Suprapubic skin (tissue), 4 donors: ENCODE measurements at regions not wholly inside any gene's neighbourhood (a gene's known extent, or its start where the extent isn't known, plus 50 kb on each side); places are given as distances from the start of the nearest gene placed in this dataset.

Experiments
- DNase-seq, 2 donors: peaks; one replicate each; pipeline ENCODE4 v3.0.0-alpha.2; 2019; ENCODE audit warnings: low spot score in 2 of 2
- H3K27ac ChIP-seq: fragments of 200-600 bp; sonication (generic); one replicate; pipeline ENCODE4 v1.5.1; 2019
- H3K27me3 ChIP-seq: fragments of 200-600 bp; sonication (generic); one replicate; pipeline ENCODE4 v1.5.1; 2019
- H3K36me3 ChIP-seq: fragments of 200-600 bp; sonication (generic); one replicate; pipeline ENCODE4 v1.5.1; 2019
- H3K4me1 ChIP-seq: fragments of 200-600 bp; sonication (generic); one replicate; pipeline ENCODE4 v1.5.1; 2019
- H3K4me3 ChIP-seq: fragments of 200-600 bp; sonication (generic); one replicate; pipeline ENCODE4 v1.5.1; 2019; ENCODE audit warnings: mild to moderate bottlenecking
- H3K9me3 ChIP-seq: fragments of 200-600 bp; sonication (generic); one replicate; pipeline ENCODE4 v1.5.1; 2019
- EP300 ChIP-seq: sonication (generic); formaldehyde crosslinking; IDR thresholded peaks from one replicate; pipeline ENCODE4 v1.6.1; 2017; ENCODE audit warnings: antibody characterized with exemption
- POLR2A ChIP-seq, 2 donors: fragments of 450-650 bp; IDR thresholded peaks; one replicate each; pipeline ENCODE4 v1.6.1; 2017; ENCODE audit warnings: antibody characterized with exemption in 2 of 2, mild to moderate bottlenecking in 2 of 2, moderate library complexity in 2 of 2
- POLR2AphosphoS5 ChIP-seq, 3 donors: sonication (generic); formaldehyde crosslinking; IDR thresholded peaks; one replicate each; pipeline ENCODE4 v1.6.1; 2017; ENCODE audit warnings: antibody characterized with exemption in 3 of 3
- WGBS: methylation state at CpG from one replicate; pipeline ENCODE4 v1.1.5; 2018; 5-methylcytosine and 5-hydroxymethylcytosine counted together
- TF ChIP-seq, protein P1 (sequence below), 2 donors: fragments of 200-600 bp in 1 of 2; fragments of 450-650 bp in 1 of 2; sonication (generic) in 1 of 2; IDR thresholded peaks; one replicate each; pipeline ENCODE4 v1.5.1; 2016 to 2019; ENCODE audit warnings: antibody characterized with exemption in 2 of 2, mild to moderate bottlenecking in 1 of 2, moderate library complexity in 1 of 2

DNA sequence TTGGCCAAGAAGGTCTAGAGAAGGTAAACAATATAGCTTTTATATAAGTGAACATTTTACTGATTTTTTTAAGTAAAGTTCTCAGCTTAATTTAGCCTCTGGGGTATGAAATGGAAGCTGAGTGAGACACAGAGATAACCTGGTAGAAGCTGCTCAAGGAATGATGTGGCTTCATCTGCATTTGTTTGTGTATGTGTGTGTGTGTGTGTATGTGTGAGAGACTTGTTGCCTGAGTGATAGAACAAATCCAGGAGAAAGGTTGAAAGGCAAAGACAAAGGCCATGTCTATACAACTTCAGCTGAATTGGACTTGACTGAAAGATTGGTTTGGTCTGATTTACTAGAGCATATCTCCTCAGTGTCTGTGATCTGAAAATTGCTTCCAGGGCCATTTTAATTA, 63.6 kb downstream of the PCDH7 start:
- no peak overlapping the region for H3K4me3 ChIP-seq

DNA sequence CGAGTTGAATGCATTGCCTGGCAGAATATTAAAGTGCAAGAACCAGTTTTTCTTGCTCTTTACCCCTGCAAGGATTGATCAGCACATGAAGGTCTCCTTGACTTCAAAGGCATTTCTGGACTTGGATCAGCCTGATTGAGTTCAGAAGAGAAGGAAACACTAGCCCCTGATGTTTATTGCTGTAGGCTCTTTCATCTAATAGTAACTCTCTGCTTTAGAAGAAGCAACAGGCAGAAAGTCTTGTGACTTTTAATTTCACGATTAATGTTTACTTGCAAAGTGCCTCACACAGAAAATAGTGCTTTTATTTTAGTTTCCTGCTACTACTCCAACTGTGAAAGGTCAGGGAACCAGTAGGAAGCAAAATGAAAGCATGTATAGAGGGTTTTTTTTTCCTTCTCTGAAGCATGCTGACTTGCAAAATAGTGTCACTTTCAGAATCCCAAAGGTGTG, 69.1 kb downstream of the PCDH7 start:
- no peak for TF ChIP-seq EP300
- TF ChIP-seq POLR2AphosphoS5 (IDR thresholded peaks at IDR 0.05): no peak
- TF ChIP-seq, protein P1, sequence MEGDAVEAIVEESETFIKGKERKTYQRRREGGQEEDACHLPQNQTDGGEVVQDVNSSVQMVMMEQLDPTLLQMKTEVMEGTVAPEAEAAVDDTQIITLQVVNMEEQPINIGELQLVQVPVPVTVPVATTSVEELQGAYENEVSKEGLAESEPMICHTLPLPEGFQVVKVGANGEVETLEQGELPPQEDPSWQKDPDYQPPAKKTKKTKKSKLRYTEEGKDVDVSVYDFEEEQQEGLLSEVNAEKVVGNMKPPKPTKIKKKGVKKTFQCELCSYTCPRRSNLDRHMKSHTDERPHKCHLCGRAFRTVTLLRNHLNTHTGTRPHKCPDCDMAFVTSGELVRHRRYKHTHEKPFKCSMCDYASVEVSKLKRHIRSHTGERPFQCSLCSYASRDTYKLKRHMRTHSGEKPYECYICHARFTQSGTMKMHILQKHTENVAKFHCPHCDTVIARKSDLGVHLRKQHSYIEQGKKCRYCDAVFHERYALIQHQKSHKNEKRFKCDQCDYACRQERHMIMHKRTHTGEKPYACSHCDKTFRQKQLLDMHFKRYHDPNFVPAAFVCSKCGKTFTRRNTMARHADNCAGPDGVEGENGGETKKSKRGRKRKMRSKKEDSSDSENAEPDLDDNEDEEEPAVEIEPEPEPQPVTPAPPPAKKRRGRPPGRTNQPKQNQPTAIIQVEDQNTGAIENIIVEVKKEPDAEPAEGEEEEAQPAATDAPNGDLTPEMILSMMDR (IDR thresholded peaks at IDR 0.05): no peak
- no peak for TF ChIP-seq POLR2A (IDR thresholded peaks at IDR 0.05)
- DNase-seq: no peak
- Histone ChIP-seq H3K27me3 (no peaks in the 10 kb centered on the region), H3K4me1 (peaks cover 10% of the 10 kb centered on the region), H3K4me3 (no peak overlapping the region), H3K36me3 (no peaks in the 10 kb centered on the region), H3K9me3 (no peaks in the 10 kb centered on the region), H3K27ac (no peak overlapping the region)
- WGBS: 10% methylated on average over 2 of the region's 2 CpGs

More for the DNA sequence above, 63.6 kb downstream of the PCDH7 start:
- Histone ChIP-seq H3K4me1 (peaks cover 2% of the 10 kb centered on the region), H3K27me3 (no peaks in the 10 kb centered on the region), H3K27ac (no peak overlapping the region), H3K36me3 (no peaks in the 10 kb centered on the region), H3K9me3 (no peaks in the 10 kb centered on the region)
- no peak for TF ChIP-seq POLR2AphosphoS5 (IDR thresholded peaks at IDR 0.05)
- TF ChIP-seq, protein P1 (IDR thresholded peaks at IDR 0.05): no peak
- no peak for TF ChIP-seq POLR2A (IDR thresholded peaks at IDR 0.05)
- no peak for TF ChIP-seq EP300
- DNase-seq: no peak

DNA sequence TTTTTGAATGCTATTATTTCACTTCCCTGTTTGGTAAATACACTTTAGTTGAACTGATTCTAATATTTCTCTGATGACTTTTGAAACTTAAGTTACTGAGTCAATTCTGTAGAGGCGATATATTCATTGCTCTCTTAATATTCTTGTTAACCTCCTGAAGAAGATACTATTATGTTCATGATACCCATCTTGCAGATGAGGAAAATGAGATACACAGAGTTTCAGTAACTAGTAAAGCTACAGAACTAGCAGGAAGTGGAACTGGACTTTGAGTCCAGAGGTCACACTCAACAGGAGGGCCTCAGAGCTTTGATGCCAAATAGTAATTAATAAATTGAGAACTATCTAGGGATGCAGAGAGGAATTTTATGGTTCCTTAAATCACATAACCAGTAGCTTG, 70.0 kb downstream of the PCDH7 start:
- no peaks in the 10 kb centered on the region for H3K36me3 ChIP-seq
- H3K27ac ChIP-seq: no peak overlapping the region
- no peak overlapping the region for H3K4me3 ChIP-seq
- 94% methylated on average over 1 of the region's 1 CpG for WGBS
- DNase-seq: no peak
- TF ChIP-seq POLR2A (IDR thresholded peaks at IDR 0.05) (no peak), POLR2AphosphoS5 (IDR thresholded peaks at IDR 0.05) (no peak), EP300 (no peak)
- TF ChIP-seq, protein P1 (IDR thresholded peaks at IDR 0.05): no peak
- H3K9me3 ChIP-seq: no peaks in the 10 kb centered on the region
- peaks cover 10% of the 10 kb centered on the region for H3K4me1 ChIP-seq
- no peaks in the 10 kb centered on the region for H3K27me3 ChIP-seq

DNA sequence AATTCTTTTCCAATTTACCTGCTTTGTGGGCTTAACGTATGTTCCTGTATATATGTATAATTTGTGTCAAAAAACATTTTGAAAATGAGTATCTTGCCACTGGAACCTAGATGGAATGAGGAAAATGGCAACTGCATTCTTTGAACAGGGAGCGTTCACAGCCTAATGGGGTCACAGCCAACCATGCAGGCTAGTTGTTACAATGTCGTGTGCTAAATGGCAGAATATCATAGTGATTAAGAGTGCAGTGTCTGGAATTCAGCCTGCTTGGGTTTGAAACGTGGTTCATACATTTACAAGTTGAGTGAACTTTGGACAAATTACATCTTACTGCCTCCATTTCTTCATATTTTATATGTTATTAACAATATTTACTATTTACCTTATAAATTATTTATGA, 70.8 kb downstream of the PCDH7 start:
- no peak for DNase-seq
- Histone ChIP-seq H3K4me1 (peaks cover 10% of the 10 kb centered on the region), H3K4me3 (no peak overlapping the region), H3K36me3 (no peaks in the 10 kb centered on the region), H3K27me3 (no peaks in the 10 kb centered on the region), H3K9me3 (no peaks in the 10 kb centered on the region), H3K27ac (no peak overlapping the region)
- 88% methylated on average over 4 of the region's 4 CpGs for WGBS
- TF ChIP-seq EP300: no peak

DNA sequence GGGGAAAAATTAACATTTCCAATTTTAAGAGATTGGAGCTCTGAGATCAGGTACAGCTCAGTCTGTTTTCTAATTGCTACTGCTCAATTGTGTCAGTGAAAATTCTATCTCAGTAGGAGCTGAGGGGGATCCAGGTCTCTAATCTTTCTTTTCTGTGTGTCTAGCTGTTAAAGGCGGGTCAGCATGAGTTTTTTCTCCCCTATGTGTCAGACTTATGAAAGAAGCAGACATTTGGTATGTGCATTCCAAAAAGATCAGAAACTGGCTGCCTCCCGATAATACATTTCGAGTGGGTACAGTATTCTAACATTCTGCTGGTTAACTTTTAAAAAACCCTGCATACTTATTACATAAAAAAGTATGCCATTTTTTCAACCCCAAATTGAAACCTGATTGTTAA, 72.4 kb downstream of the PCDH7 start:
- Histone ChIP-seq H3K36me3 (no peaks in the 10 kb centered on the region), H3K9me3 (no peaks in the 10 kb centered on the region), H3K4me1 (peaks cover 10% of the 10 kb centered on the region), H3K27me3 (no peaks in the 10 kb centered on the region), H3K4me3 (no peak overlapping the region), H3K27ac (no peak overlapping the region)
- DNase-seq: no peak
- WGBS: 71% methylated on average over 3 of the region's 3 CpGs
- no peak for TF ChIP-seq EP300
- no peak for TF ChIP-seq POLR2A (IDR thresholded peaks at IDR 0.05)
- TF ChIP-seq, protein P1 (IDR thresholded peaks at IDR 0.05): no peak
- TF ChIP-seq POLR2AphosphoS5 (IDR thresholded peaks at IDR 0.05): no peak

DNA sequence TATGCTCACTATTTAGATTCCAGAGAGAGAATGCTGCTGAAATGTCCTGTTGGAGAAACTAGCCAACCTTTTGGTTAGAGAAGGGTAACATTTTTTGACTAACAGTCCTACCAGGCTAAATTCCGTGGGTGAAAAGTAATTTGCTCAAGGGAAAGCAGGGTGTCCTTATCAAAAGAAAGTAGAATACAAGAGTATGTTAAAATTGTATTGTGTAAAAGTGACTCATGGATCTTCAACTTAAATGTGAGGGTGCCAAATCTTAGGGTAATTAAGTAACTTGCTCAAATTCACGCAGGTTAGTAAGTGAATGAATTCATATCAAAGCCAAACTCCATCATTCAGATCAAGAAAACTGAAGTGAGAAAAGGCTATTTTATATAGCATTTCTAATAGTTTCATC, 81.7 kb downstream of the PCDH7 start:
- peaks cover 17% of the 10 kb centered on the region for H3K4me1 ChIP-seq
- no peaks in the 10 kb centered on the region for H3K27me3 ChIP-seq
- TF ChIP-seq POLR2A (IDR thresholded peaks at IDR 0.05): no peak
- TF ChIP-seq, protein P1 (IDR thresholded peaks at IDR 0.05): no peak
- no peak for TF ChIP-seq EP300
- no peak for TF ChIP-seq POLR2AphosphoS5 (IDR thresholded peaks at IDR 0.05)
- no peak overlapping the region for H3K27ac ChIP-seq
- no peak for DNase-seq
- no peaks in the 10 kb centered on the region for H3K36me3 ChIP-seq
- no peaks in the 10 kb centered on the region for H3K9me3 ChIP-seq
- WGBS: 51% methylated on average over 2 of the region's 2 CpGs
- H3K4me3 ChIP-seq: no peak overlapping the region
